GM23338 (cell line): ENCODE measurements at regions not wholly inside any gene's neighbourhood (a gene's known extent, or its start where the extent isn't known, plus 50 kb on each side); places are given as distances from the start of the nearest gene placed in this dataset.

Source experiments
- ATAC-seq: fragments of 200-7000 bp; cut with Tn5 transposase; 3 replicates; pipeline ENCODE4 v1.9.1; 2020
- DNase-seq: peaks from one replicate; pipeline ENCODE4 v3.0.0-alpha.2; 2015; ENCODE audit warnings: low spot score
- H2AFZ ChIP-seq: fragments of 200-600 bp; sonication (generic); 2 replicates; pipeline ENCODE4 v1.8.0; 2016; ENCODE audit warnings: antibody characterized with exemption, mild to moderate bottlenecking, moderate library complexity
- H3F3A ChIP-seq: fragments of 200-600 bp; sonication (generic); replicated peaks from 2 replicates; pipeline ENCODE4 v1.8.0; 2017; ENCODE audit warnings: antibody characterized with exemption, mixed run types, low read depth
- H3K27ac ChIP-seq: fragments of 200-600 bp; sonication (generic); 2 replicates; pipeline ENCODE4 v1.6.1; 2016; ENCODE audit warnings: low read depth
- H3K27me3 ChIP-seq: fragments of 200-600 bp; sonication (generic); 2 replicates; pipeline ENCODE4 v1.8.0; 2016; ENCODE audit warnings: mild to moderate bottlenecking, mixed run types, moderate library complexity; ENCODE audit not compliant: insufficient read depth
- H3K36me3 ChIP-seq: fragments of 200-600 bp; sonication (generic); 2 replicates; pipeline ENCODE4 v1.8.0; 2016; ENCODE audit warnings: mild to moderate bottlenecking; ENCODE audit not compliant: insufficient read depth
- H3K4me1 ChIP-seq: fragments of 200-600 bp; sonication (generic); 2 replicates; pipeline ENCODE4 v1.8.0; 2016; ENCODE audit warnings: mild to moderate bottlenecking, moderate library complexity; ENCODE audit not compliant: insufficient read depth
- H3K4me2 ChIP-seq: fragments of 200-600 bp; sonication (generic); 2 replicates; pipeline ENCODE4 v1.7.1; 2017; ENCODE audit warnings: mixed run types
- H3K4me3 ChIP-seq: fragments of 200-600 bp; sonication (generic); 2 replicates; pipeline ENCODE4 v1.6.1; 2016; ENCODE audit warnings: mixed run types
- H3K79me2 ChIP-seq: fragments of 200-600 bp; sonication (generic); replicated peaks from 2 replicates; pipeline ENCODE4 v1.8.0; 2017; ENCODE audit warnings: mild to moderate bottlenecking; ENCODE audit not compliant: insufficient read depth
- H3K9me2 ChIP-seq: fragments of 200-600 bp; sonication (generic); 2 replicates; pipeline ENCODE4 v1.8.0; 2017; ENCODE audit not compliant: insufficient read depth
- H4K20me1 ChIP-seq: fragments of 200-600 bp; sonication (generic); replicated peaks from 2 replicates; pipeline ENCODE4 v1.8.0; 2017; ENCODE audit warnings: mild to moderate bottlenecking; ENCODE audit not compliant: insufficient read depth
- H3K27ac Mint-ChIP-seq: 2 replicates; pipeline ENCODE4 v1.8.0; 2020; ENCODE audit warnings: inconsistent platforms, mild to moderate bottlenecking, moderate library complexity, mixed read lengths
- H3K27me3 Mint-ChIP-seq: 3 replicates; pipeline ENCODE4 v1.8.0; 2022; ENCODE audit warnings: low read depth, mild to moderate bottlenecking, moderate library complexity, mixed read lengths, inconsistent platforms; ENCODE audit not compliant: insufficient read depth, poor library complexity
- H3K36me3 Mint-ChIP-seq: 3 replicates; pipeline ENCODE4 v1.8.0; 2021; ENCODE audit warnings: low read depth, mild to moderate bottlenecking, inconsistent platforms, moderate library complexity, mixed read lengths
- H3K4me1 Mint-ChIP-seq: 3 replicates; pipeline ENCODE4 v1.8.0; 2020; ENCODE audit warnings: mild to moderate bottlenecking, inconsistent platforms, mixed read lengths
- H3K4me3 Mint-ChIP-seq: 3 replicates; pipeline ENCODE4 v1.8.0; 2021; ENCODE audit warnings: moderate library complexity, mild to moderate bottlenecking, inconsistent platforms, mixed read lengths
- H3K9me3 Mint-ChIP-seq: 3 replicates; pipeline ENCODE4 v1.8.0; 2020; ENCODE audit warnings: moderate library complexity, mild to moderate bottlenecking, inconsistent platforms, mixed read lengths
- CREB1 ChIP-seq: fragments of 250-450 bp; sonication (Bioruptor Pico); IDR thresholded peaks from 2 replicates; pipeline ENCODE4 v1.5.0; 2020; ENCODE audit warnings: low read depth, mild to moderate bottlenecking, moderate library complexity
- CTCF ChIP-seq, 2 experiments: fragments of 200-600 bp in 1 of 2; sonication (generic) in 1 of 2; conservative IDR thresholded peaks; 2 replicates each; pipeline versions ENCODE4 v1.5.1 to v1.6.1; 2016 to 2017; ENCODE audit warnings: antibody characterized with exemption in 2 of 2, low read depth in 2 of 2, mild to moderate bottlenecking in 2 of 2, moderate library complexity in 1 of 2
- ETS1 ChIP-seq: IDR thresholded peaks from 2 replicates; pipeline ENCODE4 v1.6.1; 2016; ENCODE audit warnings: antibody characterized with exemption
- EZH2 ChIP-seq: fragments of 200-600 bp; sonication (generic); IDR thresholded peaks from one replicate; pipeline ENCODE4 v1.8.0; 2017; ENCODE audit warnings: antibody characterized with exemption, mild to moderate bottlenecking, low read depth; ENCODE audit not compliant: unreplicated experiment
- EZH2phosphoT487 ChIP-seq: fragments of 200-600 bp; sonication (generic); IDR thresholded peaks from one replicate; pipeline ENCODE4 v1.8.1; 2018; ENCODE audit warnings: antibody characterized with exemption; ENCODE audit not compliant: unreplicated experiment
- JUNB ChIP-seq: IDR thresholded peaks from one replicate; pipeline ENCODE4 v1.6.1; 2016; ENCODE audit warnings: antibody characterized with exemption; ENCODE audit not compliant: unreplicated experiment
- NANOG ChIP-seq: IDR thresholded peaks from 2 replicates; pipeline ENCODE4 v1.6.1; 2016; ENCODE audit warnings: antibody characterized with exemption, borderline replicate concordance
- POLR2AphosphoS5 ChIP-seq: IDR thresholded peaks from 2 replicates; pipeline ENCODE4 v1.6.1; 2016; ENCODE audit warnings: antibody characterized with exemption, low read depth
- REST ChIP-seq: IDR thresholded peaks from one replicate; pipeline ENCODE4 v1.6.1; 2018; ENCODE audit warnings: antibody characterized with exemption; ENCODE audit not compliant: unreplicated experiment
- STAT1 ChIP-seq: IDR thresholded peaks from one replicate; pipeline ENCODE4 v1.6.1; 2016; ENCODE audit warnings: antibody characterized with exemption; ENCODE audit not compliant: unreplicated experiment
- ZNF114 ChIP-seq: fragments of 250-450 bp; sonication (Bioruptor Pico); IDR thresholded peaks from 2 replicates; pipeline ENCODE4 v1.5.0; 2020; ENCODE audit warnings: mild to moderate bottlenecking, moderate library complexity
- ZNF331 ChIP-seq: fragments of 250-450 bp; sonication (Bioruptor Pico); IDR thresholded peaks from 2 replicates; pipeline ENCODE4 v1.5.0; 2020; ENCODE audit warnings: low read depth, mild to moderate bottlenecking, moderate library complexity
- ZNF462 ChIP-seq: fragments of 250-450 bp; sonication (Bioruptor Pico); IDR thresholded peaks from 2 replicates; pipeline ENCODE4 v1.5.0; 2020; ENCODE audit warnings: mild to moderate bottlenecking, moderate library complexity

GRCh38 chr9:12329623-12329985, 363.6 kb upstream of the TYRP1 start:
- no peaks in the 10 kb centered on the region for H3K36me3 ChIP-seq
- no peak for ATAC-seq
- TF ChIP-seq ETS1, result no peak
- TF ChIP-seq CREB1 (CRISPR knock-in tag), result no peak
- no peak for TF ChIP-seq STAT1
- no peak for TF ChIP-seq NANOG
- no peak for TF ChIP-seq JUNB
- TF ChIP-seq EZH2, result no peak
- TF ChIP-seq EZH2phosphoT487, result no peak
- TF ChIP-seq REST, result no peak
- TF ChIP-seq ZNF331 (CRISPR knock-in tag), result no peak
- no peak for TF ChIP-seq ZNF114 (CRISPR knock-in tag)
- TF ChIP-seq ZNF462 (CRISPR knock-in tag), result no peak
- no peak for TF ChIP-seq POLR2AphosphoS5
- TF ChIP-seq CTCF (conservative IDR thresholded peaks at IDR 0.05; ENCODE audit: low read depth in 2 of 2), result no peak
- no peaks in the 10 kb centered on the region for H3K9me2 ChIP-seq
- H3K4me1 ChIP-seq, result no peaks in the 10 kb centered on the region
- no peaks in the 10 kb centered on the region for H4K20me1 ChIP-seq
- no peaks in the 10 kb centered on the region for H3K79me2 ChIP-seq
- no peak overlapping the region for H3K4me2 ChIP-seq
- H3K27ac Mint-ChIP-seq, result no peak overlapping the region
- peaks cover 4% of the 10 kb centered on the region for H3K4me1 Mint-ChIP-seq
- DNase-seq, result no peak
- peaks cover 4% of the 10 kb centered on the region; the same call in 1 of the 3 replicates for H3K9me3 Mint-ChIP-seq
- H2AFZ ChIP-seq, result no peak overlapping the region
- no peak overlapping the region for H3K27ac ChIP-seq
- no peak overlapping the region for H3K4me3 Mint-ChIP-seq
- H3K27me3 Mint-ChIP-seq, result peaks cover 2% of the 10 kb centered on the region
- H3K27me3 ChIP-seq, result no peaks in the 10 kb centered on the region
- H3K4me3 ChIP-seq, result no peak overlapping the region
- H3F3A ChIP-seq, result no peaks in the 10 kb centered on the region
- H3K36me3 Mint-ChIP-seq, result peaks cover 3% of the 10 kb centered on the region; the same call in 2 of the 3 replicates
